ENCODE measurements at regions not wholly inside any gene's neighbourhood (a gene's known extent, or its start where the extent isn't known, plus 50 kb on each side); places are given as distances from the start of the nearest gene placed in this dataset.

DNA sequence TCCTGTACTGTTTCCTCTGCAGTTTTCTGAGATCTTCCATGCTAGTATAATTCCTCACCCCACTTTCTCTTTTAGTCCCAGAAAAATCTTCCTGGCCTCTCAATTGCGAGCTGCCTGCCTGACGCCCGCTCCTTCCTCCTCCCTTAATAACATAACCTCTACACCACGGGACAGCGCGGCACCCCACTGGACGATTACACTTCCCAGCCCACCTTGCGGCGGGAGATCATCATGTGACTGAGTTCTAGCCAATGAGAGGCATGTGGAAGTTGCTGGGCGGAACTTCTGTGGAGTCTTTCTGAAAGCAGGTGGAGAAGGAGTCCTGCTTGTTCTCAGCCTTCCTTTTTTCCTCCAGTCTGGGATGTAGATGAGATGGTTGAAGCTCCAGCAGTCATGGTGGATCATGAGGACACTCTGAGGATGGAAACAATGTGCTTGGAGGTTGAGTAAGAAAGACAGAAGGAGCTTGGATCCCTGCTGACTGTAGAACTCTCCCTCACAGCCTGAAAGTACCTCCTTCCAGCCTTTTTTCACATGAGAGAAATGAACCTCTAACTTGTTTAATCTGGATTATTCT lies 133.6 kb upstream of the VRK1 start:
- ATAC-seq (no peak), DNase-seq (ENCODE audit: low spot score in 2 of 2) (no peak)
- Mint-ChIP-seq H3K9me3 (no peaks in the 10 kb centered on the region), H3K36me3 (peaks cover 0 to 5% of the 10 kb centered on the region in 2 donors), H3K27ac (no peak overlapping the region)

DNA sequence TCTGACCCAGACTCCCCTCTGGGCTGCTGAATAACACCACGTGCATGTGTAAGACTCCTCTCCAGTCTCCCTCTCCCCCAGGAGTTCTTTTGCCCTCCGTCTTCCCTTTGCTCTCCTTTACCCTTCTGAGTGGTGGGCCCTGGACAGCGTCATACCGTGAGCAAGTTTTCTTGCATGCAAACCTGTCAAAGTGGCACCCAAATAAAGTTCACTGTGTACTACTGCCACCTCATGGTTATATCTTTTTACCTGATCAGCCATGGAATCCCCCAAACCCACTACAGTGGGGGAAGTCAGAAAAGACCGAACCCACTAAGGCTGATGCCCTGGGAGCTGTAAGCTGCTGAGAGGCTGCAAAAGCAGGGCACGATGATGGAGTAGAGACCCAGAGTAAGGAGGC lies 131.1 kb upstream of the VRK1 start:
- DNase-seq (ENCODE audit: low spot score in 2 of 2) (no peak), ATAC-seq (no peak)
- no peaks in the 10 kb centered on the region for H3K36me3 Mint-ChIP-seq
- H3K27ac Mint-ChIP-seq: peak overlapping the region in 1 of 2 donors; percentile 72
- H3K9me3 Mint-ChIP-seq: no peaks in the 10 kb centered on the region

DNA sequence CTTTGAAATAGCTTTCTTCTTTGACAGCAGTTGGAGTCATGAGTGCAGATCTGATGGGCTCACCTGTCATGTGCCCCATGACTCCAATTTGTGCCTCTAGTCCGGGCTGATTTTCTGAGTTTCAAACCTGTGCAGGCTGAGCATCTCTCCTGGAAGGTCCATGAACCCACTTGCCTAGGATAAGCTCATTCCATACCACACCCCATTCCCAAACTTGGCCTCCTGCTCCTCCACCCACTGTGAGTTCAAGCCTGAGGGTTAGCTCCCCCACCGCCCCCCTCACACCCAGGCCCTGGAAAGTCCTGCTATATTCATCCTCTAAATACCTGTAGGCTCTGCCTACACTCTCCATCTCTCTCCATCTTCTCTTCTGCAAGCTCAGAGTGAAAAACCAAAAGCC lies 126.8 kb upstream of the VRK1 start:
- Mint-ChIP-seq H3K27ac (no peak overlapping the region), H3K36me3 (no peaks in the 10 kb centered on the region), H3K9me3 (no peaks in the 10 kb centered on the region)
- no peak for ATAC-seq
- DNase-seq (ENCODE audit: low spot score in 2 of 2): no peak

DNA sequence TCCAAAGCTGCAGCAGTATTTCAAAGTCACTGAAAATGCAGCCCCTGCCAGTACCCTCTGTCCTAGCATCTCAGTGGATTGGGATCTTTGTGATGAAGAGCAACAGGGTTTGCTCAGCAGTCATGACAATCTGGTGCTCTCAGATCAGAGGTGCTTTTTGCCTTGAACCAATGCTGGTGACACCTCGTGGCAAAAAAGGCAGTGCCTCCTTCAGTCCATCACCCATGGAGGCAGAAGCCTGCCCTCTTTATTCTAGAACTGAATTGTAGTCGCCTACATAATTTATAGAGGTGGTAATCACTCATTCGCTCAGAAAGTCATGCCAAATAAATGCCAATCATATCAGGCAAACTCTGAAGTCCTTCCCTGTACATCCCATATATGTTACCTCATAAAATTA lies 126.0 kb upstream of the VRK1 start:
- Mint-ChIP-seq H3K9me3 (no peaks in the 10 kb centered on the region), H3K27ac (no peak overlapping the region), H3K36me3 (no peaks in the 10 kb centered on the region)
- ATAC-seq: no peak
- DNase-seq (ENCODE audit: low spot score in 2 of 2): no peak

DNA sequence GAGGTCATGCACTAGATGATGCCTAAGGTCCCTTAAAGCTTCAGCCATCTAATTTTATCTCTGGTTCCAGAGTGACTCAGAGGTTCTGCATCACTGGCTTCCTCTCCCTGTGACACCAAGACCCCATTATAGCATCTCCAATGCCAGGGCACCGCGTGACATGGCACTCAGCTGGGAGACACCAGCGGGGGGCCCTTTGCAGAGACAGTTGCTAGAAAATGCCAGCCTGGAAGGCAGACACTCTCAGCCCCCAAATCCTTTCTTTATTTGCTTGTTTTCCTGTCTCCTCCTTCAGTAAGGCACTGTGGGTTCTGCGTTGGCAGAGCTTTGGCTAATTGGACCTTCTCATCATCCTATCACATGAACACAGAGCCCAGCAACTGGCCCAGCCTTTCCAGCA lies 123.5 kb upstream of the VRK1 start:
- Mint-ChIP-seq H3K9me3 (no peaks in the 10 kb centered on the region), H3K36me3 (no peaks in the 10 kb centered on the region), H3K27ac (no peak overlapping the region)
- no peak for DNase-seq (ENCODE audit: low spot score in 2 of 2)
- no peak for ATAC-seq

DNA sequence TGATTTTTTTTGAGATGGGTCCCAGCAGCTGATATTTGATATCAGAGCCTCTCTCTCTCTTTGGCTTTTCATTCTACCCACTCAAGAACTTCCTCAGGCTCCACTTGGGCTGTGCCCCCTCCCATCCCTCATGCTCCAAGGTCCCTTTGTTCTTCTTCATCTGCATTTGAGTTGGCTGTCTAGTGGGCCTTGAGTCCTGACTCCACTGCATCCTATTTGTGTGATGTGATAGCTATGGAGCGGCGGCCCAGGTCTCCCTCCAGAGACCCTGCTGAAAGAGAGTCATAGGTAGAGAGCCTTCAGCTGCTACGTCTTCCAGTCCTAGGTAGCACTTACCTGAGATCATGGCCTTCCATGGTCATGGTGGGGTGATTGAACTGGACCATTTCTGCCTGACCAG lies 123.1 kb upstream of the VRK1 start:
- ATAC-seq: no peak
- no peaks in the 10 kb centered on the region for H3K36me3 Mint-ChIP-seq
- no peak overlapping the region for H3K27ac Mint-ChIP-seq

DNA sequence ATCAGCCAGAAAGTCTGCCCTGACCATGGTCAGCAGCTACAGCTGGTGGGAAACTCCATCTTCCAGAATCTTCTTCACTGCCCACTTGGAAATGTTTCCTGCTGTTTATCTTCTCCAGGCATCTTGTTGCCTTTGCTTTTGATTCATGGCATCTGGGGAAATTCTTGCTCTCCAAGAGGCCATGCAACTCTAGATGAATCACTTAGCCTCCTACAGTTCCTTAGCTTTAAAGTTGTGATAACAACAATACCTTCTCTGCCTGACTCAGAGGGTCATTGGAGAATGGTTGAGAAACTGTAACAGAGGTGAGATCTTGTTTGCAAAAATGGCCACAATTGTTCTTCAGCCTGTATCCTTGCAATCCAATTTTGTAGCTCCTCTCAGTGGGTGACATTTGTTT lies 121.0 kb upstream of the VRK1 start:
- H3K27ac Mint-ChIP-seq: no peak overlapping the region
- ATAC-seq (no peak), DNase-seq (ENCODE audit: low spot score in 2 of 2) (no peak)
- no peaks in the 10 kb centered on the region for H3K9me3 Mint-ChIP-seq
- H3K36me3 Mint-ChIP-seq: no peaks in the 10 kb centered on the region

More for the DNA sequence above, 123.1 kb upstream of the VRK1 start:
- no peaks in the 10 kb centered on the region for H3K9me3 Mint-ChIP-seq
- DNase-seq (ENCODE audit: low spot score in 2 of 2): no peak

DNA sequence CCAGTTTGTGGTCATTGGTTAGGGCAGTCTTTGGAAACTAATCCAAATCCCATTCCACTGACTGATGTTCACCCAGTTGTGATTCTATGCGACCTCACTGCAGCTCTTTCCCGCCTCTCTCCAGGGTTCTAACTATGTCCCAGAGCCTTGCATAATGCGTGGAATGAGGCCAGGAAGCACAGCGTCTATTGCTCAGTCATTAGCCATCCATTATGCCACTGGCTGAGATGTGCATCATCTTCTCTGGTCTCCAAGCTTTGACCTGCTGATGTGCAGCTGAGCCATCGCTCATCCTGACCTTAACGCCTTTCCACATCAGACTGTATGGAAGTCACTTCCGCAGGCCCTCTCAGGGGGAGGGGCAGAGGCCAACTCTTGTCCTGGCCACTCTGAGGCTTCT lies 115.4 kb upstream of the VRK1 start:
- H3K9me3 Mint-ChIP-seq: peaks cover 0 to 3% of the 10 kb centered on the region in 2 donors
- no peaks in the 10 kb centered on the region for H3K36me3 Mint-ChIP-seq
- DNase-seq (ENCODE audit: low spot score in 2 of 2): no peak
- no peak for ATAC-seq
- H3K27ac Mint-ChIP-seq: no peak overlapping the region

DNA sequence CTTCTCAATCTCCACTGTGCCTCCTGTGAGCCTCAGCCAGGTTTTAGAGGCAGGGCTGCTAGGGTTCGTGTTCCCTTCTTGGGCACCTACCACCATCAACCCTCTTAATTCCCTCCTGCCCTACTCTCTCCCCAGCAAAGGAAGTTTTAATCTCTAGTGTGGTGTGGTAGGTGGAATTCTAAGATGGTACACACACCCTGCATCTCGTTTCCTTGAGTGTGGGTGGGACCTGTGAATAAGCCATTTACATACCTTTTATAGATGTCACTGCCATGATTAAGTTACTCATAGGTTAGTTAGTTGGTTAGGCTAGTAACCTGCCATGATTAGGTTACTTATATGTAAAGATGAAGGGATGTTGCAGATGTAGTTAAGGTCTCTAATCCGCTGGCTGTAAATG lies 114.8 kb upstream of the VRK1 start:
- no peaks in the 10 kb centered on the region for H3K36me3 Mint-ChIP-seq
- H3K27ac Mint-ChIP-seq: no peak overlapping the region
- peaks cover 0 to 3% of the 10 kb centered on the region in 2 donors for H3K9me3 Mint-ChIP-seq
- no peak for DNase-seq (ENCODE audit: low spot score in 2 of 2)
- no peak for ATAC-seq

DNA sequence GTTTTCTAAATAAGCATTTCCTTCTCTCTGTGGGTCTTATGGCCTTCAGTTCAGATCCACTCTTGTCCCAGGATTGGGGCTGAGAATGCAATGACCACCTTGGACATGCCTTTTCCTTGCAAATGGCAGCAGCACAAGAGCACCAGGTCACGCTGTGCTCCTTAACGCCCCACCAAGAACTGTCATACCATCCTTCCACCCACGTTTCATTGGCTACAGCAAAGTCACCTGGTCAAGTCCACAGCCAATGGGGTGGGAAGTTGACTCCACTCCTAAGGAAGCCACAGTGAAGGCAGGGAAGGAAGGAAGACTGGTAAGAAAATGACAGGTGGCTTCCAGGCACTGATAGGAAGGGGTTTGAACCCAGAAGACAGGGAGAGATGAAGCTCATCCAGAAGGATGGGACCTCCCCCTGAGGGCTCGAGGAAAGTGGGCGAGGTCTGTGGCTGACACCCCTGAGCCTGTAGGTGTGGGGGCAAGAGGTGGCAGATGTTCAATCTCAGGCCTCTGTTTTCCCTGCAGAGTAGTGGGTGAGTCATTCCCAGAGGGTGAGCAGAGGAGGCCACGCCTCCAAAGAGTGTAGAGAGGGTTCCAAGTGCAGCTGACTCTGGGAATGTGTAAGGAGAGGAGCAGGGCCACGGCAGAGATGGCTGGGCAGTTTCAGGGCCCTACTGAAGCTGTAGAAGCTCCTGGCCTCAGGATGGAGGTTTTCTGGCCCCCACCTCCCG lies 113.5 kb upstream of the VRK1 start:
- H3K27ac Mint-ChIP-seq: no peak overlapping the region
- DNase-seq (ENCODE audit: low spot score in 2 of 2) (no peak), ATAC-seq (peak in 1 of 2 donors; percentile 41)
- H3K36me3 Mint-ChIP-seq: no peaks in the 10 kb centered on the region
- H3K9me3 Mint-ChIP-seq: peaks cover 0 to 3% of the 10 kb centered on the region in 2 donors

DNA sequence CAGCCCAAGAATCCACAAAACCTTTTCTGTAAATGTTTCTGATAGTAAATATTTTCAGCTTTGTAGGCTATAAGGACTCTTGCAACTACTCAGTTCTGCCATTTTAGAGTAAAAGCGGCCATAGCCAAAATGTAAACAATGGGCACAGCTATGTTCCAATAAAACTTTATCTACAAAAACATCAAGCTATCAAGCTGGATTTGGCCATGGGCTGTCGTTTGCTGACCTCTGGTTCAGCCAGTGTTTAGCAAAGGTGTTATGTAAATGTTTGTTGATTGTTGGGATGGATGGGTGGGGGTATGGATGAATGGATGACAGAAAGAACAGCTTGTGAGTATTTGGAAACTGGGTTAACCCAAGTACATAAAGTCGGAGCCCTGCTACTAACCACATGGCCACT lies 111.1 kb upstream of the VRK1 start:
- H3K27ac Mint-ChIP-seq: no peak overlapping the region
- ATAC-seq (no peak), DNase-seq (ENCODE audit: low spot score in 2 of 2) (no peak)
- peaks cover 0 to 3% of the 10 kb centered on the region in 2 donors for H3K9me3 Mint-ChIP-seq
- no peaks in the 10 kb centered on the region for H3K36me3 Mint-ChIP-seq

DNA sequence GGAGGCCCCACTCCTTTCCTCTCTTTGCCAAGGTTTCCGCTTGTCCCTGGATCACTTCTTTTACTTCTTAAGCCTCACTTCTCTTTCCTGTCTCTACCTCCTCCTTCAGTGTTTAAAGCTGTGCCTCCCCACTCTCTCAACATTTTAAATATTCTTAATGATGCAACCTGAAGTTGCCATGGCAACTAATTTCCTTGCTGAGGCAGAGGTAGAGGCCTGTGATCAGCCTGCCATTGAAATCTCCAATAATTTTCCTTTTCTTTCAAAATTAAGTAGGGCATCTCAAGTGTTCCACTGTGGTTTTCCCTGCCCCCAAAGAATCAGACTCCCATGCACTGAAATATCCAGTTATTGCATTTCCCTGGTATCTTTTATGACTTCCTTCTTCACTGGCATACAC lies 108.6 kb upstream of the VRK1 start:
- ATAC-seq (no peak), DNase-seq (ENCODE audit: low spot score in 2 of 2) (no peak)
- Mint-ChIP-seq H3K27ac (no peak overlapping the region), H3K36me3 (no peaks in the 10 kb centered on the region), H3K9me3 (peaks cover 0 to 3% of the 10 kb centered on the region in 2 donors)

DNA sequence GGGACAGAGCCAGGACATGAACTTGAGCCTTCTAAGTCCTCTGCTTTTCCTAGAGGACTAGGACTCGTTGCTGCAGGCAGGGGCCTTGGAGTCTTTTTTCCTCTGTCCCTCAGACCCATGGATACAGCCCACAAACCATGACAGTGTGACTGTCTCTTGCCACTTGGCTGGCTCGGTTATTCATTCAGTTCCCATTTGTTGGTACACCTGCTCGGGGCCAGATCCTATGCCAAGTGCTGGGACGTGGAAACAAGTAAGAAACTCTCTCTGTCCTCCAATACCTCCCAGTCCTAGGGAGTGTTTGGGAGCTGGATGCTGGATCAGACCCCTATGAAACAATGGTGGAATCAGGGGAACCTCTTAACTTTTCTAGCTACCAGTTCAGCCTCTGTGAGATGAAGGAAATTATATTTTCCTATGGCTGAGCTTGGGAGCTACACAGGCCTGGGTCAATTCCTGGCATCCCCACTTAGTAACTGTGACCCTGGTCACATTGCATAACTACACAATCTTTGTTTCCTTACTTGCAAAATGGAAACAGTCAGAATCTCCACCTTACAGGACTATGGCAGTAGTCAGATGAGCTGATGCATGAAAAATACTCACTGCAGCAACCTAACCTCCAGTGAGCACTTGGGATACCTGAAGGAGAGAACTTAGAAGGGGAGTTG lies 106.3 kb upstream of the VRK1 start:
- ATAC-seq (no peak), DNase-seq (ENCODE audit: low spot score in 2 of 2) (no peak)
- Mint-ChIP-seq H3K36me3 (no peaks in the 10 kb centered on the region), H3K9me3 (peaks cover 0 to 1% of the 10 kb centered on the region in 2 donors), H3K27ac (no peak overlapping the region)

DNA sequence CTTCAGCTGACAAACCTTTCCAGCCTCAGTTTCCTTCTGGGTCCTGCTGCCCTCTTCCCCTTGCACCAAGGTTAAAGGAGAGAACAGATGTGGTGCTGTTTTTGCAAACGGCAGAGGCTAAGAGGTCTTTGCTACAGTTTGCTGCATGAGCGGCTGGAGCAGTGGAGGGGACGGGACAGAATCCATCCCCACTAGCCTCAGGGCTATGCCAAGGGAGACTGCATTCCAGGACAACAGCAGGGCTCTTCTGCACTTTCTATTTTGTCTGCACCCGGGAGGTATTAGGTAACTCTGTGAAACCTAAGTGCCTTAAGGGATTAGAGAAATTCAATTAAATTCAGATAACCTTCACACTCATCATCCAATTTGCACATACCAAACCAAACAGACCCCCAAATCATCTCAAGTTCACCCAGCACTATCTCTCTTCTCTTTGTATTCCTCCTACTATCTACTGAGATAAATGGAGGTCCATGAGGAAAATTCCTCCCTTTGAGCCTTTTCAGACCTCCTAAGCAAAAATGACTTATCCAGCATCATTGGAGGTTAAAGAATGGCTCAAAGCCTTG lies 103.8 kb upstream of the VRK1 start:
- Mint-ChIP-seq H3K36me3 (no peaks in the 10 kb centered on the region), H3K9me3 (no peaks in the 10 kb centered on the region), H3K27ac (no peak overlapping the region)
- no peak for DNase-seq (ENCODE audit: low spot score in 2 of 2)
- no peak for ATAC-seq

DNA sequence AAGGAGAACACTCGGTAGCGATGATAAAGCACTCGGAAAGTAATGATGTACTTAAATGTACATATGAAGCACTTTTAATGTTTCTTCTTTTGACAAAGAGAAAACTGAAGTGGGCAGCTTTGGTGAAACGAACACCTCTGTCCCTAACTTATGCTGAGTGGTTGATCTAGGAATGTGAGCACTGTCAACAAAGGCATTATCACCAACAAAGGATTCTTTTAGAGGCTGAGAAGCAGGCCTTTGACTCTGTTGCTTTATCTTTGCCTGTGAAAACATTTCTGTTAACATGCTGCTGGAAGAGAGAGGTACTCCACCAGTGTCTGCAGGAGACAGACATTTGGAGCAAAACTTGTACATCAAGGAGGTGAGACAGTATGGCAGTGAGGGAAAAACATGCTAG lies 103.2 kb upstream of the VRK1 start:
- Mint-ChIP-seq H3K36me3 (no peaks in the 10 kb centered on the region), H3K27ac (no peak overlapping the region), H3K9me3 (no peaks in the 10 kb centered on the region)
- ATAC-seq (no peak), DNase-seq (ENCODE audit: low spot score in 2 of 2) (no peak)

DNA sequence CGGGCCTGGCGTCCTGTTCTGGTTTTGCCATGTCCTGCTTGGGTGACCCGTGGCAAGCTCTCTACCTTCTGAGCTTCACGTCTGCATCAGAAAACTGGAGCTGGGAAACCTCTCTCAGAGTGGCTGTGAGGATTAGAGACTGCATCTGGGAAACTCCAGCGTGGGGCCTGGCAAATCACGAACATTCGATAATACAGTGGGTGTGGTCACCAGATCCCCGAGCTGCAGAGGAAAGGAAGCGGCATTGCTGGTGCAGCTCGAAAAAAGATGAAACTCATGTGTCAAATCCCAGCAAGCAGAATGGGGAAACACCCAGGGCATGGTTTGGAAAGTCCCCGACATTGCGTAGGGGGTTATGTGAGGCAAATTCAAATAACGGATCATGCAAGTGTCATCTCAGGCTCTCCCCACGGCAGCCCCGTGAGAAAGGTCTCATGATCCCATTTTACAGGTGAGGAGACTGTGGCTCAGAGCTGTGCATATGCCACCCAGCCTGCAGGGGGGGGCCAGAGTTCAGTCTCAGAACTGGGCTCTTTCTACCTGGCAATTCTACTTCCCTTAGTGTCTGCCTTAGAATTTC lies 98.1 kb upstream of the VRK1 start:
- Mint-ChIP-seq H3K36me3 (no peaks in the 10 kb centered on the region), H3K27ac (no peak overlapping the region), H3K9me3 (no peaks in the 10 kb centered on the region)
- DNase-seq (ENCODE audit: low spot score in 2 of 2): peak in 1 of 2 donors; percentile 11
- ATAC-seq: peak in 1 of 2 donors; percentile 13

DNA sequence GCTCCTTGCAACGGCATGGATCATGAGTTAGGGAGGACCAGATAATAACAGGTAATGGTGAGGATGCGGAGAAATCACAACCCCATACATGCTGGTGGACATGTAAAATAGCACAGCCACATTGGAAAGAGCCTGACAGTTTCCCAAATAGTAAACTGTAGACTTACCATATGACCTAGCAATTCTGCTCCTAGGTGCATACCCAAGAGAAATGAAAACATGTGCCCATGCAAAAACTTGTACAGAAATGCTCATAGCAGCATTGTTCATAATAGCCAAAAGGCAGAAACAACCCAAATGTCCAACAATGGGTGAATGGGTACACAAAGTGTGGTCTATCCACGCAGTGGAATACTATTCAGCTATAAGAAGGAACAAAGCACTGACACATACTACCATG lies 97.5 kb upstream of the VRK1 start:
- no peak overlapping the region for H3K27ac Mint-ChIP-seq
- no peaks in the 10 kb centered on the region for H3K9me3 Mint-ChIP-seq
- H3K36me3 Mint-ChIP-seq: no peaks in the 10 kb centered on the region
- DNase-seq (ENCODE audit: low spot score in 2 of 2): no peak
- ATAC-seq: no peak

All from activated naive CD4-positive, alpha-beta T cell treated with anti-CD3 and anti-CD28 coated beads, Interleukin-2, amount 50 U/mL, for 72 hours (primary cell).